Prostate gland (tissue), 2 donors: ENCODE measurements at regions not wholly inside any gene's neighbourhood (a gene's known extent, or its start where the extent isn't known, plus 50 kb on each side); places are given as distances from the start of the nearest gene placed in this dataset.

Experiments
- CTCF ChIP-seq, 4 experiments: fragments of 200-600 bp in 2 of 4; fragments of 450-650 bp in 2 of 4; sonication (generic) in 2 of 4; IDR thresholded peaks; 1 replicate in 3 of 4; 2 replicates in 1 of 4; pipeline ENCODE4 v1.5.1; 2016 to 2019; ENCODE audit warnings: antibody characterized with exemption in 4 of 4, mild to moderate bottlenecking in 2 of 4, moderate library complexity in 2 of 4
- POLR2A ChIP-seq: fragments of 450-650 bp; IDR thresholded peaks from one replicate; pipeline ENCODE4 v1.6.1; 2016; ENCODE audit warnings: antibody characterized with exemption, mild to moderate bottlenecking

- TF ChIP-seq CTCF (IDR thresholded peaks at IDR 0.05) (no peak), POLR2A (no peak)
Observed at GRCh38 chr15:38877471-38877870, 312.9 kb upstream of the RASGRP1 start.
